Heart left ventricle (tissue), 13 donors: ENCODE measurements at regions not wholly inside any gene's neighbourhood (a gene's known extent, or its start where the extent isn't known, plus 50 kb on each side); places are given as distances from the start of the nearest gene placed in this dataset.

ENCODE experiments used
- POLR2A ChIP-seq, 2 donors: fragments of 450-650 bp; IDR thresholded peaks; one replicate each; pipeline ENCODE4 v1.6.1; 2017; ENCODE audit warnings: antibody characterized with exemption in 2 of 2, mild to moderate bottlenecking in 2 of 2, moderate library complexity in 2 of 2
- TF ChIP-seq, protein P1 (sequence below), 12 donors: fragments of 200-600 bp; sonication (generic) in 4 of 12; IDR thresholded peaks; one replicate each; pipeline versions ENCODE4 v1.5.0 to v1.8.0; 2018 to 2022; ENCODE audit warnings: antibody characterized with exemption in 12 of 12, mild to moderate bottlenecking in 5 of 12
- donor health status: ischemic (EF 13 %, LVEDD 7.1; RV severe dilation, severe dysfunction).
- donor health status: DM: no; HTN: yes; CAD: no.
- donor health status: DM: no; HTN: no; CAD: no.
- donor health status: ischemic (EF 25% LVEDD 6.9; RV normal size, moderate dysfunction).
- donor health status: ischemic (EF 25% LVEDD 5.7; RV mildly dilated, moderate dysfunction).
- donor health status: ischemic (EF 35%, LVEDD 5.7; RV mildly dilated, moderate dysfunction).
- donor health status: nonischemic (EF 11% LVEDD 7.7; RV severe dilation, severe dysfunction).
- donor health status: DM: yes; HTN: yes; CAD: no.
- donor health status: PGD.
- donor health status: ischemic (EF 29% LVEDD 5.4; RV normal size, mild dysfunction).
- donor health status: nonischemic (EF 23%, LVEDD 6.1; RV moderate dilation, normal function).

DNA sequence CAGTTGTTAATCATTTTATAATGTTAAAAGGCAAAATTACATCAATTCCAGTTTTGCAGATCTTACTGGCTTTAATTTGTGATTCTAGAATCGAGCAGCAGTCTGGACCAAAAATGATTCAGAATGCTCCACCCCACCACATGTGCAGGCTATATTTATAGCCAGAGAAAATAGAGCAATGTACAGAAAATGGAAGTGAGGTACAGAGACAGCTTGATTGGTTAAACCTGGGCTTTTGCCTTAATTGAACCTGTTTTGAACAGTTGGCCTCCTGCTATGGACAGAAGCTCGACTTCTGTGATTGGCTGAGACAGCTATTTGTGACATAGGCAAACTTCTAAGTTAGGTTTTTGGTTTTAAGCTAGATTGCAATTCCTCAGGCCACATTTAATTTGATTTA is 607.4 kb upstream of the MIR17HG start:
- no peak for TF ChIP-seq POLR2A (IDR thresholded peaks at IDR 0.05)
- TF ChIP-seq, protein P1, sequence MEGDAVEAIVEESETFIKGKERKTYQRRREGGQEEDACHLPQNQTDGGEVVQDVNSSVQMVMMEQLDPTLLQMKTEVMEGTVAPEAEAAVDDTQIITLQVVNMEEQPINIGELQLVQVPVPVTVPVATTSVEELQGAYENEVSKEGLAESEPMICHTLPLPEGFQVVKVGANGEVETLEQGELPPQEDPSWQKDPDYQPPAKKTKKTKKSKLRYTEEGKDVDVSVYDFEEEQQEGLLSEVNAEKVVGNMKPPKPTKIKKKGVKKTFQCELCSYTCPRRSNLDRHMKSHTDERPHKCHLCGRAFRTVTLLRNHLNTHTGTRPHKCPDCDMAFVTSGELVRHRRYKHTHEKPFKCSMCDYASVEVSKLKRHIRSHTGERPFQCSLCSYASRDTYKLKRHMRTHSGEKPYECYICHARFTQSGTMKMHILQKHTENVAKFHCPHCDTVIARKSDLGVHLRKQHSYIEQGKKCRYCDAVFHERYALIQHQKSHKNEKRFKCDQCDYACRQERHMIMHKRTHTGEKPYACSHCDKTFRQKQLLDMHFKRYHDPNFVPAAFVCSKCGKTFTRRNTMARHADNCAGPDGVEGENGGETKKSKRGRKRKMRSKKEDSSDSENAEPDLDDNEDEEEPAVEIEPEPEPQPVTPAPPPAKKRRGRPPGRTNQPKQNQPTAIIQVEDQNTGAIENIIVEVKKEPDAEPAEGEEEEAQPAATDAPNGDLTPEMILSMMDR (IDR thresholded peaks at IDR 0.05) = no peak
